H9 (cell line): ENCODE measurements at regions not wholly inside any gene's neighbourhood (a gene's known extent, or its start where the extent isn't known, plus 50 kb on each side); places are given as distances from the start of the nearest gene placed in this dataset.

Experiments
- DNase-seq: peaks from one replicate; pipeline ENCODE4 v3.0.0-alpha.2; 2017
- H2AFZ ChIP-seq: one replicate; pipeline ENCODE4 v1.6.1; 2013; ENCODE audit warnings: mild to moderate bottlenecking, low read length, control low read depth, moderate library complexity
- H2AK5ac ChIP-seq: 2 replicates; pipeline ENCODE4 v1.6.1; 2013; ENCODE audit warnings: low read length, control low read depth, mixed read lengths; ENCODE audit not compliant: insufficient read length
- H2BK120ac ChIP-seq: one replicate; pipeline ENCODE4 v1.6.1; 2013; ENCODE audit warnings: low read depth, mild to moderate bottlenecking, low read length, control low read depth, inconsistent platforms; ENCODE audit not compliant: poor library complexity, severe bottlenecking
- H2BK12ac ChIP-seq: 2 replicates; pipeline ENCODE4 v1.6.1; 2013; ENCODE audit warnings: low read length, control low read depth, mixed read lengths, low read depth; ENCODE audit not compliant: insufficient read length
- H2BK15ac ChIP-seq: 2 replicates; pipeline ENCODE4 v1.6.1; 2013; ENCODE audit warnings: low read depth, low read length, control low read depth
- H2BK20ac ChIP-seq: one replicate; pipeline ENCODE4 v1.6.1; 2013; ENCODE audit warnings: low read depth, mild to moderate bottlenecking, low read length, control low read depth, inconsistent platforms; ENCODE audit not compliant: poor library complexity, severe bottlenecking
- H2BK5ac ChIP-seq: 2 replicates; pipeline ENCODE4 v1.6.1; 2013; ENCODE audit warnings: low read length, control low read depth, mixed read lengths; ENCODE audit not compliant: insufficient read length
- H3K14ac ChIP-seq: 2 replicates; pipeline ENCODE4 v1.6.1; 2013; ENCODE audit warnings: low read length, control low read depth; ENCODE audit not compliant: insufficient read depth
- H3K18ac ChIP-seq: 2 replicates; pipeline ENCODE4 v1.6.1; 2013; ENCODE audit warnings: low read depth, mild to moderate bottlenecking, mixed read lengths, low read length, control low read depth; ENCODE audit not compliant: insufficient read length
- H3K23ac ChIP-seq: 2 replicates; pipeline ENCODE4 v1.6.1; 2013; ENCODE audit warnings: low read length, control low read depth, mixed read lengths, low read depth; ENCODE audit not compliant: insufficient read length
- H3K23me2 ChIP-seq: 2 replicates; pipeline ENCODE4 v1.6.1; 2013; ENCODE audit warnings: low read depth, mild to moderate bottlenecking, mixed read lengths, low read length, control low read depth; ENCODE audit not compliant: insufficient read length, poor library complexity, severe bottlenecking
- H3K27ac ChIP-seq: 2 replicates; pipeline ENCODE4 v1.5.1; 2013; ENCODE audit warnings: low read length, control low read depth, mixed read lengths, low read depth; ENCODE audit not compliant: insufficient read length
- H3K27me3 ChIP-seq: 2 replicates; pipeline ENCODE4 v1.6.1; 2013; ENCODE audit warnings: low read length, control low read depth, inconsistent platforms; ENCODE audit not compliant: insufficient read depth
- H3K4ac ChIP-seq: 2 replicates; pipeline ENCODE4 v1.6.1; 2013; ENCODE audit warnings: low read depth, mild to moderate bottlenecking, control low read depth, inconsistent platforms, low read length, moderate library complexity
- H3K4me1 ChIP-seq: 2 replicates; pipeline ENCODE4 v1.6.1; 2013; ENCODE audit warnings: low read length, control low read depth, inconsistent platforms; ENCODE audit not compliant: insufficient read depth
- H3K4me2 ChIP-seq: 2 replicates; pipeline ENCODE4 v1.6.1; 2013; ENCODE audit warnings: low read length, control low read depth, mixed read lengths; ENCODE audit not compliant: insufficient read length, insufficient read depth
- H3K56ac ChIP-seq: 2 replicates; pipeline ENCODE4 v1.6.1; 2013; ENCODE audit warnings: low read depth, mild to moderate bottlenecking, mixed read lengths, low read length, control low read depth; ENCODE audit not compliant: insufficient read length
- H3K79me1 ChIP-seq: 2 replicates; pipeline ENCODE4 v1.6.1; 2013; ENCODE audit warnings: low read depth, mild to moderate bottlenecking, moderate library complexity, low read length, control low read depth, inconsistent platforms; ENCODE audit not compliant: insufficient read depth, poor library complexity, severe bottlenecking
- H3K79me2 ChIP-seq: 2 replicates; pipeline ENCODE4 v1.6.1; 2013; ENCODE audit warnings: low read length, control low read depth, inconsistent platforms; ENCODE audit not compliant: insufficient read depth
- H3K9ac ChIP-seq: 2 replicates; pipeline ENCODE4 v1.6.1; 2013; ENCODE audit warnings: low read length, control low read depth, mixed read lengths; ENCODE audit not compliant: insufficient read length; ENCODE audit errors: extremely low read depth
- H3K9me3 ChIP-seq: one replicate; pipeline ENCODE4 v1.6.1; 2013; ENCODE audit warnings: low read depth, low read length, inconsistent platforms; ENCODE audit not compliant: control insufficient read depth
- H3T11ph ChIP-seq: one replicate; pipeline ENCODE4 v1.6.1; 2013; ENCODE audit warnings: mild to moderate bottlenecking, low read length, control low read depth, inconsistent platforms
- H4K20me1 ChIP-seq: one replicate; pipeline ENCODE4 v1.6.1; 2013; ENCODE audit not compliant: control insufficient read depth, insufficient read length, insufficient read depth
- H4K5ac ChIP-seq: 2 replicates; pipeline ENCODE4 v1.6.1; 2013; ENCODE audit warnings: low read depth, mild to moderate bottlenecking, mixed read lengths, low read length, control low read depth; ENCODE audit not compliant: insufficient read length
- H4K8ac ChIP-seq: replicated peaks from 2 replicates; pipeline ENCODE4 v1.6.1; 2013; ENCODE audit warnings: low read length, control low read depth, mixed read lengths, low read depth; ENCODE audit not compliant: insufficient read length
- H4K91ac ChIP-seq: 2 replicates; pipeline ENCODE4 v1.6.1; 2013; ENCODE audit warnings: low read depth, mild to moderate bottlenecking, moderate library complexity, mixed read lengths, low read length, control low read depth; ENCODE audit not compliant: insufficient read length
- H3K27ac Mint-ChIP-seq, 3 experiments: 2 replicates in 2 of 3; 3 replicates in 1 of 3; pipeline ENCODE4 v1.8.0; 2020 to 2021; ENCODE audit warnings: mixed read lengths in 3 of 3, mild to moderate bottlenecking in 1 of 3, moderate library complexity in 1 of 3
- H3K27me3 Mint-ChIP-seq: 2 replicates; pipeline ENCODE4 v1.8.0; 2021; ENCODE audit warnings: low read depth, mild to moderate bottlenecking, moderate library complexity, mixed read lengths
- H3K36me3 Mint-ChIP-seq, 3 experiments: 2 replicates in 2 of 3; 3 replicates in 1 of 3; pipeline ENCODE4 v1.8.0; 2020 to 2021; ENCODE audit warnings: low read depth in 3 of 3, mixed read lengths in 3 of 3; ENCODE audit not compliant: insufficient read depth in 1 of 3
- H3K4me1 Mint-ChIP-seq, 2 experiments: 2 replicates each; pipeline ENCODE4 v1.8.0; 2020; ENCODE audit warnings: mixed read lengths in 2 of 2
- H3K4me3 Mint-ChIP-seq, 2 experiments: 2 replicates in 1 of 2; 3 replicates in 1 of 2; pipeline ENCODE4 v1.8.0; 2020 to 2021; ENCODE audit warnings: mild to moderate bottlenecking in 2 of 2, mixed read lengths in 2 of 2, moderate library complexity in 1 of 2
- H3K9me3 Mint-ChIP-seq, 2 experiments: 2 replicates in 1 of 2; 3 replicates in 1 of 2; pipeline ENCODE4 v1.8.0; 2020; ENCODE audit warnings: mild to moderate bottlenecking in 2 of 2, mixed read lengths in 2 of 2, moderate library complexity in 1 of 2
- WGBS: extraction: QIAGEN DNeasy Blood & Tissue Kit; methylation state at CpG from one replicate; pipeline ENCODE4 v1.1.7; 2013; ENCODE audit warnings: missing lambda C conversion rate, low lambda C conversion rate, mixed read lengths; ENCODE audit not compliant: insufficient read length; ENCODE audit errors: extremely low coverage; 5-methylcytosine and 5-hydroxymethylcytosine counted together
- TF ChIP-seq, protein P1 (sequence below): fragments of 200-600 bp; sonication (generic); conservative IDR thresholded peaks from 3 replicates; pipeline ENCODE4 v1.8.0; 2021; ENCODE audit warnings: antibody characterized with exemption, mild to moderate bottlenecking

- H2BK5ac ChIP-seq: no peak overlapping the region
- H2AK5ac ChIP-seq: no peak overlapping the region
- H3K27me3 ChIP-seq: no peaks in the 10 kb centered on the region
- no peak overlapping the region for H3K18ac ChIP-seq
- DNase-seq: no peak
- H4K91ac ChIP-seq: no peak overlapping the region
- H3K23me2 ChIP-seq: no peaks in the 10 kb centered on the region
- no peaks in the 10 kb centered on the region for H4K20me1 ChIP-seq
- no peaks in the 10 kb centered on the region for H3K79me1 ChIP-seq
- no peak overlapping the region for H2BK120ac ChIP-seq
- no peaks in the 10 kb centered on the region for H3K9me3 Mint-ChIP-seq
- no peak overlapping the region for H2BK15ac ChIP-seq
- H3K4me3 Mint-ChIP-seq: no peak overlapping the region
- no peak overlapping the region for H3K27ac ChIP-seq
- H3K27ac Mint-ChIP-seq: no peak overlapping the region
- H4K5ac ChIP-seq: no peak overlapping the region
- H3K9ac ChIP-seq: no peak overlapping the region
- no peak overlapping the region for H3K56ac ChIP-seq
- no peaks in the 10 kb centered on the region for H3K79me2 ChIP-seq
- H3K4me1 Mint-ChIP-seq: no peaks in the 10 kb centered on the region
- H2BK20ac ChIP-seq: no peak overlapping the region
- WGBS: no CpG with 5 or more reads among the region's 2 CpGs
- H3K23ac ChIP-seq: no peak overlapping the region
- TF ChIP-seq, protein P1, sequence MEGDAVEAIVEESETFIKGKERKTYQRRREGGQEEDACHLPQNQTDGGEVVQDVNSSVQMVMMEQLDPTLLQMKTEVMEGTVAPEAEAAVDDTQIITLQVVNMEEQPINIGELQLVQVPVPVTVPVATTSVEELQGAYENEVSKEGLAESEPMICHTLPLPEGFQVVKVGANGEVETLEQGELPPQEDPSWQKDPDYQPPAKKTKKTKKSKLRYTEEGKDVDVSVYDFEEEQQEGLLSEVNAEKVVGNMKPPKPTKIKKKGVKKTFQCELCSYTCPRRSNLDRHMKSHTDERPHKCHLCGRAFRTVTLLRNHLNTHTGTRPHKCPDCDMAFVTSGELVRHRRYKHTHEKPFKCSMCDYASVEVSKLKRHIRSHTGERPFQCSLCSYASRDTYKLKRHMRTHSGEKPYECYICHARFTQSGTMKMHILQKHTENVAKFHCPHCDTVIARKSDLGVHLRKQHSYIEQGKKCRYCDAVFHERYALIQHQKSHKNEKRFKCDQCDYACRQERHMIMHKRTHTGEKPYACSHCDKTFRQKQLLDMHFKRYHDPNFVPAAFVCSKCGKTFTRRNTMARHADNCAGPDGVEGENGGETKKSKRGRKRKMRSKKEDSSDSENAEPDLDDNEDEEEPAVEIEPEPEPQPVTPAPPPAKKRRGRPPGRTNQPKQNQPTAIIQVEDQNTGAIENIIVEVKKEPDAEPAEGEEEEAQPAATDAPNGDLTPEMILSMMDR: no peak
- H3K4ac ChIP-seq: no peak overlapping the region
- H3K14ac ChIP-seq: no peak overlapping the region
- no peaks in the 10 kb centered on the region for H3K4me1 ChIP-seq
- H2AFZ ChIP-seq: no peak overlapping the region
- H3K36me3 Mint-ChIP-seq: no peaks in the 10 kb centered on the region
- no peaks in the 10 kb centered on the region for H3K27me3 Mint-ChIP-seq
- H3T11ph ChIP-seq: no peak overlapping the region
- no peak overlapping the region for H3K4me2 ChIP-seq
- H2BK12ac ChIP-seq: no peak overlapping the region
- no peaks in the 10 kb centered on the region for H3K9me3 ChIP-seq
- no peak overlapping the region for H4K8ac ChIP-seq
Observed at GRCh38 chr7:13258386-13258785, 571.0 kb downstream of the ARL4A start.
